Hepatocyte (in vitro differentiated cells): ENCODE measurements at regions not wholly inside any gene's neighbourhood (a gene's known extent, or its start where the extent isn't known, plus 50 kb on each side); places are given as distances from the start of the nearest gene placed in this dataset.

Source experiments
- EZH2phosphoT487 ChIP-seq: fragments of 200-600 bp; sonication (generic); IDR thresholded peaks from one replicate; pipeline ENCODE4 v1.6.1; 2018; ENCODE audit warnings: antibody characterized with exemption, mild to moderate bottlenecking, low read depth, moderate library complexity; ENCODE audit not compliant: unreplicated experiment, severe bottlenecking
- TF ChIP-seq, protein P1 (sequence below): fragments of 200-600 bp; sonication (generic); IDR thresholded peaks from 2 replicates; pipeline ENCODE4 v1.5.1; 2016; ENCODE audit warnings: antibody characterized with exemption, mild to moderate bottlenecking; ENCODE audit not compliant: poor library complexity

DNA sequence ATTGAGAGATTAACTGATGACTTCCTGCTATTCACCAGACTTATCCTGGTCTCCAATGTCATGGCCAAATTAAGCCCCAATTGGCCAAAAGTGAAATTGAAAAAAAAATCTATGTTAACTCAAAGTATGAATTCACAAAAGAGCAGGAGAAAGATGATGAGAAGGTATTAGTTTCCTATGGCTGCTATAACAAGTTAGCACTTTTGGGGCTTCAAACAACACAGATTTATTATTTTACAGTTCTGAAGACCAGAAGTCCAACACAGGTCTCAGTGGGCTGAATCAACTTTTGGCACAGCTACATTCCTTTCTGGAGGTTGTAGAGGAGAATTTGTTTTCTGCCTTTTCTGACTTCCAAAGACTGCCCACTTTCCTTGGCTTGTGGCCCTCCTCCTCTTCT is 78.6 kb upstream of the TLE1 start:
- TF ChIP-seq, protein P1, sequence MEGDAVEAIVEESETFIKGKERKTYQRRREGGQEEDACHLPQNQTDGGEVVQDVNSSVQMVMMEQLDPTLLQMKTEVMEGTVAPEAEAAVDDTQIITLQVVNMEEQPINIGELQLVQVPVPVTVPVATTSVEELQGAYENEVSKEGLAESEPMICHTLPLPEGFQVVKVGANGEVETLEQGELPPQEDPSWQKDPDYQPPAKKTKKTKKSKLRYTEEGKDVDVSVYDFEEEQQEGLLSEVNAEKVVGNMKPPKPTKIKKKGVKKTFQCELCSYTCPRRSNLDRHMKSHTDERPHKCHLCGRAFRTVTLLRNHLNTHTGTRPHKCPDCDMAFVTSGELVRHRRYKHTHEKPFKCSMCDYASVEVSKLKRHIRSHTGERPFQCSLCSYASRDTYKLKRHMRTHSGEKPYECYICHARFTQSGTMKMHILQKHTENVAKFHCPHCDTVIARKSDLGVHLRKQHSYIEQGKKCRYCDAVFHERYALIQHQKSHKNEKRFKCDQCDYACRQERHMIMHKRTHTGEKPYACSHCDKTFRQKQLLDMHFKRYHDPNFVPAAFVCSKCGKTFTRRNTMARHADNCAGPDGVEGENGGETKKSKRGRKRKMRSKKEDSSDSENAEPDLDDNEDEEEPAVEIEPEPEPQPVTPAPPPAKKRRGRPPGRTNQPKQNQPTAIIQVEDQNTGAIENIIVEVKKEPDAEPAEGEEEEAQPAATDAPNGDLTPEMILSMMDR, result no peak
- no peak for TF ChIP-seq EZH2phosphoT487
